A549 (cell line): ENCODE measurements at regions not wholly inside any gene's neighbourhood (a gene's known extent, or its start where the extent isn't known, plus 50 kb on each side); places are given as distances from the start of the nearest gene placed in this dataset.
"Not testable (repeated sequence)": the region's sequence is repeated elsewhere in the genome, so short reads cannot be mapped to it uniquely, and the experiment has no call there.

Experiments used
- ATAC-seq, 2 experiments: fragments of 200-7000 bp in 1 of 2; fragments of >200 bp in 1 of 2; cut with Nextera tagmentation in 1 of 2; cut with Tn5 transposase in 1 of 2; 3 replicates each; pipeline versions ENCODE4 v1.8.0 to v1.9.1; 2018 to 2020; ENCODE audit warnings: mild to moderate bottlenecking in 1 of 2, moderate library complexity in 1 of 2
- CTCF ChIA-PET: fragments of 300-600 bp; sonication (Branson Sonifier 250); formaldehyde crosslinking; extraction: SDS; loops from one replicate; lab custom pipeline; 2021; ENCODE audit warnings: antibody characterized with exemption, inconsistent platforms; lab: Yijun Ruan, JAX
- POLR2A ChIA-PET: fragments of 350-600 bp; formaldehyde crosslinking; extraction: SDS; loops from one replicate; lab custom pipeline; 2021; ENCODE audit warnings: antibody characterized with exemption, inconsistent platforms; lab: Yijun Ruan, JAX
- DNase-seq, 2 experiments: peaks; one replicate each; pipeline versions ENCODE4 v3.0.0 to v3.0.0-alpha.2; 2011 to 2016; ENCODE audit warnings: low read depth in 1 of 2, low spot score in 1 of 2
- FAIRE-seq: peaks from 2 replicates; lab custom pipeline; 2011; peaks lifted over from hg19 to GRCh38; lab: Jason Lieb, UNC
- H3K27ac ChIP-seq, 2 experiments: fragments of >200 bp; sonication (Bioruptor Twin); formaldehyde crosslinking; 3 replicates each; pipeline ENCODE4 v1.5.1; 2016 to 2017
- H3K4me1 ChIP-seq: fragments of >200 bp; sonication (Bioruptor Twin); formaldehyde crosslinking; 3 replicates; pipeline ENCODE4 v1.6.1; 2016
- H3K4me2 ChIP-seq: fragments of >200 bp; sonication (Bioruptor Twin); formaldehyde crosslinking; 3 replicates; pipeline ENCODE4 v1.6.1; 2016
- H3K4me3 ChIP-seq: fragments of >200 bp; sonication (Bioruptor Twin); formaldehyde crosslinking; 3 replicates; pipeline ENCODE4 v1.5.1; 2016
- H3K9me3 ChIP-seq: fragments of >200 bp; sonication (Bioruptor Twin); formaldehyde crosslinking; 3 replicates; pipeline ENCODE4 v1.6.1; 2016
- BHLHE40 ChIP-seq: IDR thresholded peaks from 2 replicates; pipeline ENCODE4 v1.6.1; 2012; ENCODE audit warnings: low read depth, low read length, inconsistent platforms
- CBX2 ChIP-seq: fragments of 200-600 bp; sonication (generic); IDR thresholded peaks from 2 replicates; pipeline ENCODE4 v1.6.1; 2016; ENCODE audit warnings: low read depth, mild to moderate bottlenecking, borderline replicate concordance
- EHF ChIP-seq: fragments of 250-450 bp; sonication (Bioruptor Pico); IDR thresholded peaks from 2 replicates; pipeline ENCODE4 v1.5.0; 2020; ENCODE audit warnings: mild to moderate bottlenecking
- EP300 ChIP-seq, 2 experiments: fragments of >200 bp; sonication (Bioruptor Twin); formaldehyde crosslinking; IDR thresholded peaks; 2 replicates in 1 of 2; 3 replicates in 1 of 2; pipeline ENCODE4 v1.6.1; 2016 to 2017
- FOXS1 ChIP-seq: fragments of 250-450 bp; sonication (Bioruptor Pico); IDR thresholded peaks from 2 replicates; pipeline ENCODE4 v1.5.0; 2020; ENCODE audit warnings: mild to moderate bottlenecking, moderate library complexity
- HOXB13 ChIP-seq: fragments of 250-450 bp; sonication (Bioruptor Pico); IDR thresholded peaks from 2 replicates; pipeline ENCODE4 v1.5.0; 2020; ENCODE audit warnings: low read depth, mild to moderate bottlenecking, moderate library complexity
- JUNB ChIP-seq: fragments of >200 bp; sonication (Bioruptor Twin); formaldehyde crosslinking; IDR thresholded peaks from 2 replicates; pipeline ENCODE4 v1.6.1; 2016
- KDM1A ChIP-seq: fragments of 200-600 bp; sonication (generic); IDR thresholded peaks from 2 replicates; pipeline ENCODE4 v1.6.1; 2016; ENCODE audit warnings: low read depth, mild to moderate bottlenecking
- MAFK ChIP-seq: fragments of 450-650 bp; IDR thresholded peaks from 2 replicates; pipeline ENCODE4 v1.6.1; 2014; ENCODE audit not compliant: partially characterized antibody
- MAX ChIP-seq: IDR thresholded peaks from 2 replicates; pipeline ENCODE4 v1.6.1; 2012
- MYC ChIP-seq: IDR thresholded peaks from 2 replicates; pipeline ENCODE4 v1.6.1; 2012; ENCODE audit warnings: mild to moderate bottlenecking, inconsistent platforms, low read length, improper control_type of control experiment, borderline replicate concordance
- RCOR1 ChIP-seq: fragments of 150-350 bp; IDR thresholded peaks from 2 replicates; pipeline ENCODE4 v1.6.1; 2014; ENCODE audit warnings: antibody characterized with exemption, low read length, low read depth
- SREBF2 ChIP-seq: fragments of 450-650 bp; IDR thresholded peaks from 2 replicates; pipeline ENCODE4 v1.6.1; 2014; ENCODE audit warnings: mild to moderate bottlenecking, moderate library complexity
- ZC3H11A ChIP-seq: fragments of 450-650 bp; IDR thresholded peaks from 2 replicates; pipeline ENCODE4 v1.6.1; 2014; ENCODE audit warnings: antibody characterized with exemption, mild to moderate bottlenecking
- ZNF302 ChIP-seq: fragments of 250-450 bp; sonication (Bioruptor Pico); IDR thresholded peaks from 2 replicates; pipeline ENCODE4 v1.9.0; 2021; ENCODE audit warnings: inconsistent platforms, mild to moderate bottlenecking, moderate library complexity
- WGBS: methylation state at CpG from one replicate; pipeline ENCODE4 v1.1.6; 2017; ENCODE audit errors: missing lambda C conversion rate; 5-methylcytosine and 5-hydroxymethylcytosine counted together
- TF ChIP-seq, protein P1 (sequence below): fragments of >200 bp; sonication (Bioruptor Twin); formaldehyde crosslinking; IDR thresholded peaks from 3 replicates; pipeline ENCODE4 v1.6.1; 2016

GRCh38 chr1:148292915-148293314, 140.8 kb upstream of the NBPF11 start:
- Histone ChIP-seq H3K4me1 (no peaks in the 10 kb centered on the region), H3K4me2 (no peak overlapping the region), H3K4me3 (no peak overlapping the region), H3K9me3 (no peaks in the 10 kb centered on the region), H3K27ac (no peak overlapping the region)
- ATAC-seq (no peak), FAIRE-seq (no peak), DNase-seq (no peak)
- CTCF ChIA-PET: interaction anchor here (0.6 kb wide), 1 partner anchor 11 kb away, joined by 3 read pairs; no protein-coding TSS in a partner anchor
- 17% methylated on average over 2 of the region's 2 CpGs for WGBS
- no peak for TF ChIP-seq FOXS1
- POLR2A ChIA-PET: no interaction called here

- Histone ChIP-seq H3K9me3 (no peaks in the 10 kb centered on the region), H3K4me1 (no peaks in the 10 kb centered on the region), H3K27ac (no peak overlapping the region), H3K4me2 (no peak overlapping the region), H3K4me3 (no peak overlapping the region)
- FAIRE-seq (no peak), DNase-seq (no peak), ATAC-seq (no peak)
- ChIA-PET CTCF (no interaction called here), POLR2A (no interaction called here)
- TF ChIP-seq ZNF302 (no peak), HOXB13 (no peak), CBX2 (no peak), MYC (no peak), EHF (no peak), BHLHE40 (no peak), MAFK (no peak)
- TF ChIP-seq, protein P1, sequence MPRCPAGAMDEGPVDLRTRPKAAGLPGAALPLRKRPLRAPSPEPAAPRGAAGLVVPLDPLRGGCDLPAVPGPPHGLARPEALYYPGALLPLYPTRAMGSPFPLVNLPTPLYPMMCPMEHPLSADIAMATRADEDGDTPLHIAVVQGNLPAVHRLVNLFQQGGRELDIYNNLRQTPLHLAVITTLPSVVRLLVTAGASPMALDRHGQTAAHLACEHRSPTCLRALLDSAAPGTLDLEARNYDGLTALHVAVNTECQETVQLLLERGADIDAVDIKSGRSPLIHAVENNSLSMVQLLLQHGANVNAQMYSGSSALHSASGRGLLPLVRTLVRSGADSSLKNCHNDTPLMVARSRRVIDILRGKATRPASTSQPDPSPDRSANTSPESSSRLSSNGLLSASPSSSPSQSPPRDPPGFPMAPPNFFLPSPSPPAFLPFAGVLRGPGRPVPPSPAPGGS: no peak
These were observed 138.8 kb upstream of the NBPF11 start for GRCh38 chr1:148290881-148291280.

- H3K4me2 ChIP-seq: no peak overlapping the region
- no peak overlapping the region for H3K27ac ChIP-seq
- TF ChIP-seq EHF: no peak
- TF ChIP-seq BHLHE40: no peak
- no peak for TF ChIP-seq MAX
- no peak for TF ChIP-seq FOXS1
- no peak for TF ChIP-seq KDM1A
- TF ChIP-seq JUNB: no peak
- TF ChIP-seq EP300 (IDR thresholded peaks at IDR 0.05): no peak
- TF ChIP-seq ZC3H11A: no peak
- no peak for TF ChIP-seq MAFK
- TF ChIP-seq RCOR1: no peak
- no peak for FAIRE-seq
- no peak overlapping the region for H3K4me3 ChIP-seq
- H3K9me3 ChIP-seq: no peaks in the 10 kb centered on the region
- no peak for DNase-seq
- ChIA-PET CTCF (no interaction called here), POLR2A (no interaction called here)
- no peaks in the 10 kb centered on the region for H3K4me1 ChIP-seq
- no peak for ATAC-seq
These were observed 137.6 kb upstream of the NBPF11 start for GRCh38 chr1:148289647-148290046.

DNA sequence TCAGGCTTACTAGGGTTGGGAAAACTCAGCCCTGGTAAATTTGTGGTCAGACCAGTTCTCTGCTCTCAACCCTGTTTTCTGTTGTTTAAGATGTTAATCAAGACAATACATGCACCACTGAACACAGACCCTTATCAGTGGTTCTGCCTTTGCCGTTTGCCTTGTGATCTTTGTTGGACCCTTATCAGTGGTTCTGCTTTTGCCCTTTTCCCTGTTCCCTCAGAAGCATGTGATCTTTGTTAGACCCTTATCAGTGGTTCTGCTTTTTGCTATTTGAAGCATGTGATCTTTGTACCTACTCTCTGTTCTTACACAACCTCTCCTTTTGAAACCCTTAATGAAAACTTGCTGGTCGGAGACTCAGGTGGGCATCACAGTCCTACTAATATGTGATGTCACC, 133.9 kb upstream of the NBPF11 start:
- POLR2A ChIA-PET, FAIRE-seq, CTCF ChIA-PET, ATAC-seq, H3K4me3 ChIP-seq, H3K4me1 ChIP-seq, H3K27ac ChIP-seq, H3K4me2 ChIP-seq, DNase-seq, H3K9me3 ChIP-seq: not testable (repeated sequence)
- 69% methylated on average over 2 of the region's 2 CpGs for WGBS

DNA sequence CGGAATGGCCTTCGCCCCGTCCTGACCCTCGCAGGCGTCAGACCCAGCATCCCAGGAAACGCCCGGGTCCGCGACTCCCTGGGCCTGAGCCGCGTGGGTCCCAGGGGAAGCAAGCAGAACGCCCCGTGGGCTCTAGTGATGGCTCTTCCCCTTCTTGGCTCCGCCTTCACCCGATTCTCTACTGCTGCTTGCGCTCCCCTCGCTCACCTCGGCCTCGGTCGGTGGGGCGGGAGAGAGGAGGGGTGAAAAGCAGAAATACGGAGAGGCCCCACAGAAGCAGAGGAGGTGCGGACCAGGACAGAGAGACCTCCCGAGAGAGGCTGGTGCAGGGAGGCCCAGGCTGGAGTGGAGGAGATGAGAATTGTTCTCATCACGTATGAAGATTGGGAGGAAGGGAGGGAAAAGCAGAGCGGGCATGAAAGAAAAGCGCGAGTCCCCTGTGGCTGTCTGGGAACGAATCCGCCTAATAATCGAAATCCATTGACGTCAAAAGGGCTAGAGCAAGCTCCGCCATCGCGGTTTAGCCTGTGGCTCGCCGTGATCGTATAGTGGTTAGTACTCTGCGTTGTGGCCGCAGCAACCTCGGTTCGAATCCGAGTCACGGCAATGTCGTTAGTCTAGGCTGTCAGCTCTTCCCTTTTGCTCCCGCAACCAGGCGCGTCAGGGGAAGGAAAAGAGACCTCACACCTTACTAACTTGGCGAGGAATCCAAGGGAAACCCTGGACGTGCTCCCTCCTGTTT, 128.9 kb upstream of the NBPF11 start:
- TF ChIP-seq SREBF2: peak; percentile 0; the same call in 1 of the 2 replicates
- ATAC-seq: peak; percentile 85 to 91
- Histone ChIP-seq H3K4me1 (peaks cover 33% of the 10 kb centered on the region), H3K4me2 (peak overlapping the region; percentile 75), H3K27ac (peak overlapping the region; percentile 79 to 87), H3K4me3 (peak overlapping the region; percentile 50)
- DNase-seq, H3K9me3 ChIP-seq, CTCF ChIA-PET: not testable (repeated sequence)
- peak; percentile 59 for FAIRE-seq
- WGBS: no CpG with 5 or more reads among the region's 50 CpGs
- POLR2A ChIA-PET: interaction anchor here (1.2 kb wide), 1 partner anchor 18 kb away, joined by 4 read pairs; no protein-coding TSS in a partner anchor

- ChIA-PET POLR2A (interaction anchor here (1.1 to 2.2 kb wide), 4 partner anchors 14 to 56 kb away, joined by 3 to 14 read pairs (median 6); no protein-coding TSS in a partner anchor), CTCF (interaction anchor here (1.0 kb wide), 1 partner anchor 10 kb away, joined by 3 read pairs; no protein-coding TSS in a partner anchor)
- not testable (repeated sequence) for FAIRE-seq, ATAC-seq, DNase-seq, H3K9me3 ChIP-seq
- H3K27ac ChIP-seq: peak overlapping the region; percentile 79 to 87
- WGBS: 76% methylated on average over 5 of the region's 5 CpGs
- H3K4me1 ChIP-seq: peaks cover 34% of the 10 kb centered on the region
- peak overlapping the region; percentile 75 for H3K4me2 ChIP-seq
- peak overlapping the region; percentile 50 for H3K4me3 ChIP-seq
These were observed 127.0 kb upstream of the NBPF11 start for GRCh38 chr1:148279002-148279542.
